HEK293 (cell line): ENCODE measurements at regions not wholly inside any gene's neighbourhood (a gene's known extent, or its start where the extent isn't known, plus 50 kb on each side); places are given as distances from the start of the nearest gene placed in this dataset.

ENCODE experiments used
- ATF2 ChIP-seq: fragments of 450-650 bp; formaldehyde crosslinking; IDR thresholded peaks from 2 replicates; pipeline ENCODE4 v1.5.1; 2016; ENCODE audit warnings: missing biosample characterization, missing genetic modification characterization, low read depth
- CTCF ChIP-seq: fragments of 450-650 bp; formaldehyde crosslinking; IDR thresholded peaks from 2 replicates; pipeline ENCODE4 v1.5.1; 2016; ENCODE audit warnings: missing biosample characterization, missing genetic modification characterization
- PBX3 ChIP-seq: sonication (generic); formaldehyde crosslinking; IDR thresholded peaks from 2 replicates; pipeline ENCODE4 v1.8.1; 2022; ENCODE audit warnings: mild to moderate bottlenecking, moderate library complexity, missing genetic modification reagents
- REST ChIP-seq: fragments of 450-650 bp; formaldehyde crosslinking; IDR thresholded peaks from 2 replicates; pipeline ENCODE4 v1.5.1; 2016; ENCODE audit warnings: missing biosample characterization, missing genetic modification characterization
- ZBTB49 ChIP-seq: fragments of 450-650 bp; formaldehyde crosslinking; IDR thresholded peaks from 2 replicates; pipeline ENCODE4 v1.5.1; 2016; ENCODE audit warnings: missing biosample characterization, missing genetic modification characterization, low read depth
- ZFP41 ChIP-seq: fragments of 450-650 bp; formaldehyde crosslinking; IDR thresholded peaks from 2 replicates; pipeline ENCODE4 v1.5.1; 2016; ENCODE audit warnings: missing biosample characterization, missing genetic modification characterization, borderline replicate concordance
- ZNF121 ChIP-seq: fragments of 450-650 bp; formaldehyde crosslinking; IDR thresholded peaks from 2 replicates; pipeline ENCODE4 v1.5.1; 2016; ENCODE audit warnings: missing biosample characterization, missing genetic modification characterization
- ZNF423 ChIP-seq: fragments of 450-650 bp; formaldehyde crosslinking; IDR thresholded peaks from 2 replicates; pipeline ENCODE4 v1.5.1; 2016; ENCODE audit warnings: missing biosample characterization, missing genetic modification characterization
- ZNF704 ChIP-seq: fragments of 450-650 bp; formaldehyde crosslinking; IDR thresholded peaks from 2 replicates; pipeline ENCODE4 v1.5.1; 2016; ENCODE audit warnings: missing biosample characterization, missing genetic modification characterization

- TF ChIP-seq CTCF (no peak), ZBTB49 (tag by site-specific recombination) (no peak), REST (tag by site-specific recombination) (no peak), ATF2 (no peak), ZFP41 (no peak), PBX3 (no peak), ZNF423 (tag by site-specific recombination) (no peak), ZNF121 (tag by site-specific recombination) (no peak), ZNF704 (tag by site-specific recombination) (no peak)
Observed at GRCh38 chr20:11556410-11556809, 361.3 kb upstream of the BTBD3 start.
